ENCODE measurements at regions not wholly inside any gene's neighbourhood (a gene's known extent, or its start where the extent isn't known, plus 50 kb on each side); places are given as distances from the start of the nearest gene placed in this dataset.

DNA sequence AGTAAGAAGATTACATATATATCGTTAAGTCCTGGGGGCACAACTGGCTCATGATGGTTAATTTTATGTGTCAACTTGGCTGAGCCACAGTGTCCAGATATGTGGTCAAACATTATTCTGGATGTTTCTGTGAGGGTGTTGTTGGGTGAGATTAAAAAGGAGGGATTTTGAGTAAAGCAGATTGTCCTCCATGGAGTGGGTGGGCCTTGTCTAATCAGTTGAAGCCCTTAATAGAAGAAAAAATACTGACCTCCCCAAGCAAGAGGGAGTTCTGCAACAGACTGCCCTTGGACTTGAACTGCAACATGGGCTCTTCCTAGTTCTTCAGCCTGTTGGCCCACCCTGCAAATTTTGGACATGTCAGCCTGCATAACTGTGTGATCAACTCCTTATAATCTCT lies 311.6 kb downstream of the RPS6KC1 start:
- no peaks in the 10 kb centered on the region for H3K79me2 ChIP-seq (replicated peaks; ENCODE audit: insufficient read depth, low read length)
- H4K20me1 ChIP-seq (ENCODE audit: insufficient read depth) = no peaks in the 10 kb centered on the region
- H3K4me2 ChIP-seq (ENCODE audit: low read length) = no peak overlapping the region
- no peak overlapping the region for H3K9ac ChIP-seq (ENCODE audit: low read length)
- H3K27me3 ChIP-seq (ENCODE audit: insufficient read depth, low read depth, low read length) = no peaks in the 10 kb centered on the region
- no peaks in the 10 kb centered on the region for H3K9me3 ChIP-seq (ENCODE audit: low read length)
- no peak overlapping the region for H3K4me3 ChIP-seq (ENCODE audit: low read length)
- TF ChIP-seq RAD21 (conservative IDR thresholded peaks at IDR 0.05) = no peak
- TF ChIP-seq POLR2AphosphoS5 (IDR thresholded peaks at IDR 0.05) = no peak
- TF ChIP-seq EP300 (conservative IDR thresholded peaks at IDR 0.05; ENCODE audit: poor library complexity, severe bottlenecking) = no peak
- TF ChIP-seq TAF1 (IDR thresholded peaks at IDR 0.05; ENCODE audit: low read depth) = no peak
- no peak for TF ChIP-seq SMC3 (conservative IDR thresholded peaks at IDR 0.05; ENCODE audit: poor library complexity)
- no peak for TF ChIP-seq EZH2 (IDR thresholded peaks at IDR 0.05; ENCODE audit: borderline replicate concordance, insufficient read depth, low read length, poor library complexity, severe bottlenecking)
- no peak for TF ChIP-seq CTCF (IDR thresholded peaks at IDR 0.05; ENCODE audit: poor library complexity, severe bottlenecking)
- TF ChIP-seq REST (IDR thresholded peaks at IDR 0.05; ENCODE audit: borderline replicate concordance) = no peak
- TF ChIP-seq MXI1 (conservative IDR thresholded peaks at IDR 0.05; ENCODE audit: poor library complexity, severe bottlenecking) = no peak
- no peaks in the 10 kb centered on the region for H3F3A ChIP-seq (ENCODE audit: insufficient read depth, low read length, poor library complexity, severe bottlenecking)
- no peaks in the 10 kb centered on the region for H3K36me3 ChIP-seq (ENCODE audit: insufficient read depth, low read length)
- no peaks in the 10 kb centered on the region for H3K9me2 ChIP-seq (ENCODE audit: insufficient read depth, low read length)
- no peak overlapping the region for H3K27ac ChIP-seq (ENCODE audit: low read length)
- no peak overlapping the region for H2AFZ ChIP-seq (ENCODE audit: low read depth, low read length)

DNA sequence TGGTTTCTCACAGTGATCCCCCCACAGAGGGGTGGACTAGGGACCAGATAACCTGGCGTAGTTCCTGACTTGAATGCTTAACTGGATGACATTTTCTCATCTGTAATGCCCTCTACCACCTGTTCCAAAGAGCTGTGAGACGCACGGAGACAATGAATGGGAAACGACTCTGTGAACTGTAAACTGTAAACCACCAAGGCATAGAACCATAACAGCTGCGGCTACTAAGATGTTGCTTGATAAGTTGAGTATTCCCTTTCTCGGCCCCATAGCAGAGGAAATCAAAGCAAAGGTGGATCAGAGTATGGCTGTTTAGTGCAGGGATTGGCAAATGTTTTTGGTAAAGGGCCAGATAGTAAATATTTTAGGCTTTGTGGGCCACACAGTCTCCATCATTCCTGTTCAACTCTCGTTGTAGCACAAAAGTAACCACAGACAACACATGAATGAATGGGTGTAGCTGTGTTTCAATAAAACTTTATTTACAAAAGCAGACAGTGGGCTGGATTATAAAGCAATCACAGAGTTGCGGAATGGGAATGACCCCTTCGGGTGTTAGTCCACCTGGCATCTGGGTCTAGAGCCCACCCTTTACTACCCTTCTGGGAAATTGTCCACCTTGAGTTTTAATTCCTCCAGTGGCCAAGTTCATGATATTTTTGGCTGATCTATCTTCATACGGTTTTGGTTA lies 315.2 kb downstream of the RPS6KC1 start:
- no peaks in the 10 kb centered on the region for H3K79me2 ChIP-seq (replicated peaks; ENCODE audit: insufficient read depth, low read length)
- TF ChIP-seq SMC3 (conservative IDR thresholded peaks at IDR 0.05; ENCODE audit: poor library complexity) (no peak), EP300 (conservative IDR thresholded peaks at IDR 0.05; ENCODE audit: poor library complexity, severe bottlenecking) (no peak), EZH2 (IDR thresholded peaks at IDR 0.05; ENCODE audit: borderline replicate concordance, insufficient read depth, low read length, poor library complexity, severe bottlenecking) (no peak), REST (IDR thresholded peaks at IDR 0.05; ENCODE audit: borderline replicate concordance) (no peak), POLR2AphosphoS5 (IDR thresholded peaks at IDR 0.05) (no peak), RAD21 (conservative IDR thresholded peaks at IDR 0.05) (no peak), MXI1 (conservative IDR thresholded peaks at IDR 0.05; ENCODE audit: poor library complexity, severe bottlenecking) (no peak), TAF1 (IDR thresholded peaks at IDR 0.05; ENCODE audit: low read depth) (no peak), CTCF (IDR thresholded peaks at IDR 0.05; ENCODE audit: poor library complexity, severe bottlenecking) (no peak)
- H3K9me3 ChIP-seq (ENCODE audit: low read length) = no peaks in the 10 kb centered on the region
- H4K20me1 ChIP-seq (ENCODE audit: insufficient read depth) = no peaks in the 10 kb centered on the region
- H2AFZ ChIP-seq (ENCODE audit: low read depth, low read length) = no peak overlapping the region
- H3K27me3 ChIP-seq (ENCODE audit: insufficient read depth, low read depth, low read length) = no peaks in the 10 kb centered on the region
- H3K4me2 ChIP-seq (ENCODE audit: low read length) = no peak overlapping the region
- H3F3A ChIP-seq (ENCODE audit: insufficient read depth, low read length, poor library complexity, severe bottlenecking) = no peaks in the 10 kb centered on the region
- no peaks in the 10 kb centered on the region for H3K36me3 ChIP-seq (ENCODE audit: insufficient read depth, low read length)
- no peaks in the 10 kb centered on the region for H3K9me2 ChIP-seq (ENCODE audit: insufficient read depth, low read length)
- H3K9ac ChIP-seq (ENCODE audit: low read length) = no peak overlapping the region
- H3K27ac ChIP-seq (ENCODE audit: low read length) = no peak overlapping the region
- H3K4me3 ChIP-seq (ENCODE audit: low read length) = no peak overlapping the region
